ENCODE measurements at regions not wholly inside any gene's neighbourhood (a gene's known extent, or its start where the extent isn't known, plus 50 kb on each side); places are given as distances from the start of the nearest gene placed in this dataset.

GRCh38 chr4:41878170-41878969 is 56.9 kb upstream of the TMEM33 start:
- TF ChIP-seq CTCF (IDR thresholded peaks at IDR 0.05) (no peak), POLR2A (IDR thresholded peaks at IDR 0.05) (no peak)
